ENCODE measurements at regions not wholly inside any gene's neighbourhood (a gene's known extent, or its start where the extent isn't known, plus 50 kb on each side); places are given as distances from the start of the nearest gene placed in this dataset.

- DNase-seq = no peak
- in situ Hi-C loops (cut with MboI; ENCODE audit: low pct_ligation_motif_present in 1 of 4, low pct_unique_long_range_greater_than_20kb in 1 of 4, low sequenced_read_pairs in 3 of 4) = no loop called here
- Histone ChIP-seq H3K36me3 (no peaks in the 10 kb centered on the region), H3K4me3 (no peak overlapping the region), H3K4me1 (no peaks in the 10 kb centered on the region), H3K9me3 (no peaks in the 10 kb centered on the region), H3K27ac (no peak overlapping the region), H3K27me3 (no peaks in the 10 kb centered on the region)
- intact Hi-C loops (cut with DNase I; ENCODE audit: low total_unique reads) = no loop called here
- 73 to 75% methylated on average over 3 of the region's 3 CpGs for WGBS, 2 donors (ENCODE audit: low coverage in 1 of 2)
- TF ChIP-seq, protein P1, sequence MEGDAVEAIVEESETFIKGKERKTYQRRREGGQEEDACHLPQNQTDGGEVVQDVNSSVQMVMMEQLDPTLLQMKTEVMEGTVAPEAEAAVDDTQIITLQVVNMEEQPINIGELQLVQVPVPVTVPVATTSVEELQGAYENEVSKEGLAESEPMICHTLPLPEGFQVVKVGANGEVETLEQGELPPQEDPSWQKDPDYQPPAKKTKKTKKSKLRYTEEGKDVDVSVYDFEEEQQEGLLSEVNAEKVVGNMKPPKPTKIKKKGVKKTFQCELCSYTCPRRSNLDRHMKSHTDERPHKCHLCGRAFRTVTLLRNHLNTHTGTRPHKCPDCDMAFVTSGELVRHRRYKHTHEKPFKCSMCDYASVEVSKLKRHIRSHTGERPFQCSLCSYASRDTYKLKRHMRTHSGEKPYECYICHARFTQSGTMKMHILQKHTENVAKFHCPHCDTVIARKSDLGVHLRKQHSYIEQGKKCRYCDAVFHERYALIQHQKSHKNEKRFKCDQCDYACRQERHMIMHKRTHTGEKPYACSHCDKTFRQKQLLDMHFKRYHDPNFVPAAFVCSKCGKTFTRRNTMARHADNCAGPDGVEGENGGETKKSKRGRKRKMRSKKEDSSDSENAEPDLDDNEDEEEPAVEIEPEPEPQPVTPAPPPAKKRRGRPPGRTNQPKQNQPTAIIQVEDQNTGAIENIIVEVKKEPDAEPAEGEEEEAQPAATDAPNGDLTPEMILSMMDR (IDR thresholded peaks at IDR 0.05) = no peak
- TF ChIP-seq POLR2AphosphoS5 (IDR thresholded peaks at IDR 0.05) (no peak), POLR2A (IDR thresholded peaks at IDR 0.05) (no peak), EP300 (IDR thresholded peaks at IDR 0.05; ENCODE audit: low read depth) (no peak)
These were observed 662.5 kb downstream of the PLPP3 start for GRCh38 chr1:55916907-55917306.

DNA sequence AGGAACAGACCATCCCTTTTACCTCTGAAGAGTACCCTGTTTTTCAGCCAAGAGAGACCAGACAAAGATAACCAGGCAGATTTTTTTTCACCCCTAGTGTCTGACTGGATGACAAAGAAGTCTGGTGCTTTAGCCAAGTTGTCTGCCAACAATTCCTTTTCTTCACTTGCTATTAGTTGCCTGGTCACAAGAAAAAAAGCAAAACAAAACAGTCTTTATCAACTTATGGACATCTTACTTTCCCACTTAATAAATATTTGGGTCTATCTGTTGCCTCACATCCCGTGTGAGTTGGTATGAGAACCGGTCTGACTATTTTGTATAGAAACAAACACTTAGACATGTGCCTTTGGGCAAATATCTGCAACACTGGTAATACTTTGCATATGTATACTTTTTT lies 662.9 kb downstream of the PLPP3 start:
- DNase-seq = no peak

DNA sequence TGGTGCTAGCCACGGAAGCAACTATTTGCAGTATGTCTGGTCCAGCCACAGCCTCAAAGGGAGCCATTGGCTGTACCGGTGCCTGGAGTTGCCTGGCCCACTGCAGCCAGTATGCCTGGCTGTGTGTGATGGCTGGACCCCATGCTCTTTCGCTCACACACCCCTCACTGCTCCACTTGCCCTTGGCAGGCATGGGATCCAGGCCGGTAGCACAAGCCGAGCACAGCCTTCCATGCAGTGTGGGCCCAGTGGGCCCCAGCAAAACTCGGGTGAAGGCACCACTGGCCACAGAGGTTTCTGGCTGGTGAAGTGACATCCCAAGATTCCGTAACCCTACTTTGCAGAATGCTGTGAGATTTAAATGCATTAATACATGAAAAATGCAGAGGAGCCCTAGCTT lies 665.8 kb downstream of the PLPP3 start:
- no peaks in the 10 kb centered on the region for H3K9me3 ChIP-seq
- no peaks in the 10 kb centered on the region for H3K27me3 ChIP-seq
- H3K36me3 ChIP-seq = no peaks in the 10 kb centered on the region
- TF ChIP-seq, protein P1 (IDR thresholded peaks at IDR 0.05) = no peak
- TF ChIP-seq POLR2AphosphoS5 (IDR thresholded peaks at IDR 0.05) (no peak), POLR2A (IDR thresholded peaks at IDR 0.05) (no peak), EP300 (IDR thresholded peaks at IDR 0.05; ENCODE audit: low read depth) (no peak)
- no peak overlapping the region for H3K27ac ChIP-seq
- in situ Hi-C loops (cut with MboI; ENCODE audit: low pct_ligation_motif_present in 1 of 4, low pct_unique_long_range_greater_than_20kb in 1 of 4, low sequenced_read_pairs in 3 of 4) = no loop called here
- no peaks in the 10 kb centered on the region for H3K4me1 ChIP-seq
- DNase-seq = no peak
- no peak overlapping the region for H3K4me3 ChIP-seq
- intact Hi-C loops (cut with DNase I; ENCODE audit: low total_unique reads) = no loop called here
- 93 to 96% methylated on average over 3 to 7 of the region's 7 CpGs for WGBS, 2 donors (ENCODE audit: low coverage in 1 of 2)

More for the DNA sequence above, 662.9 kb downstream of the PLPP3 start:
- 52 to 71% methylated on average over 2 of the region's 2 CpGs for WGBS, 2 donors (ENCODE audit: low coverage in 1 of 2)
- H3K36me3 ChIP-seq = no peaks in the 10 kb centered on the region
- H3K9me3 ChIP-seq = no peaks in the 10 kb centered on the region
- in situ Hi-C loops (cut with MboI; ENCODE audit: low pct_ligation_motif_present in 1 of 4, low pct_unique_long_range_greater_than_20kb in 1 of 4, low sequenced_read_pairs in 3 of 4) (no loop called here), intact Hi-C loops (cut with DNase I; ENCODE audit: low total_unique reads) (no loop called here)
- TF ChIP-seq, protein P1 (IDR thresholded peaks at IDR 0.05) = no peak
- TF ChIP-seq EP300 (IDR thresholded peaks at IDR 0.05; ENCODE audit: low read depth) (no peak), POLR2AphosphoS5 (IDR thresholded peaks at IDR 0.05) (no peak), POLR2A (IDR thresholded peaks at IDR 0.05) (no peak)
- no peak overlapping the region for H3K27ac ChIP-seq
- no peak overlapping the region for H3K4me3 ChIP-seq
- H3K4me1 ChIP-seq = no peaks in the 10 kb centered on the region
- no peaks in the 10 kb centered on the region for H3K27me3 ChIP-seq

GRCh38 chr1:55912438-55912837 lies 666.9 kb downstream of the PLPP3 start:
- TF ChIP-seq, protein P1 (IDR thresholded peaks at IDR 0.05) = no peak
- TF ChIP-seq POLR2A (IDR thresholded peaks at IDR 0.05) = no peak
- TF ChIP-seq POLR2AphosphoS5 (IDR thresholded peaks at IDR 0.05) = no peak
- TF ChIP-seq EP300 (IDR thresholded peaks at IDR 0.05; ENCODE audit: low read depth) = no peak
- intact Hi-C loops (cut with DNase I; ENCODE audit: low total_unique reads) = no loop called here
- H3K4me3 ChIP-seq = no peak overlapping the region
- no peaks in the 10 kb centered on the region for H3K9me3 ChIP-seq
- H3K27ac ChIP-seq = no peak overlapping the region
- H3K27me3 ChIP-seq = no peaks in the 10 kb centered on the region
- WGBS, 2 donors (ENCODE audit: low coverage in 1 of 2) = 88% methylated on average over 3 of the region's 6 CpGs; no CpG with 5 or more reads in 1 of the 2 donors
- in situ Hi-C loops (cut with MboI; ENCODE audit: low pct_ligation_motif_present in 1 of 4, low pct_unique_long_range_greater_than_20kb in 1 of 4, low sequenced_read_pairs in 3 of 4) = no loop called here
- DNase-seq = no peak
- no peaks in the 10 kb centered on the region for H3K4me1 ChIP-seq
- no peaks in the 10 kb centered on the region for H3K36me3 ChIP-seq
